OCI-LY7 (cell line): ENCODE measurements at regions not wholly inside any gene's neighbourhood (a gene's known extent, or its start where the extent isn't known, plus 50 kb on each side); places are given as distances from the start of the nearest gene placed in this dataset.

Source experiments
- CTCF ChIP-seq: fragments of 200-600 bp; sonication (generic); conservative IDR thresholded peaks from 2 replicates; pipeline ENCODE4 v1.5.1; 2014; ENCODE audit warnings: mild to moderate bottlenecking, antibody characterized with exemption, low read length, moderate library complexity, mixed read lengths
- EZH2phosphoT487 ChIP-seq: fragments of 200-600 bp; sonication (generic); IDR thresholded peaks from 2 replicates; pipeline ENCODE4 v1.6.1; 2018; ENCODE audit warnings: low read depth, borderline replicate concordance, mild to moderate bottlenecking, mixed run types, antibody characterized with exemption, low read length, moderate library complexity, mixed read lengths

GRCh38 chr21:18153063-18153462 lies 91.6 kb upstream of the CHODL start:
- no peak for TF ChIP-seq CTCF
- no peak for TF ChIP-seq EZH2phosphoT487
